Activated T-cell treated with anti-CD3 and anti-CD28 coated beads, Interleukin-2, amount 50 U/mL, for 72 hours (primary cell): ENCODE measurements at regions not wholly inside any gene's neighbourhood (a gene's known extent, or its start where the extent isn't known, plus 50 kb on each side); places are given as distances from the start of the nearest gene placed in this dataset.

ENCODE experiments used
- ATAC-seq, 2 donors: fragments of 150-1000 bp; cut with Tn5 transposase; replicated peaks in 1 of 2; 2 replicates each; pipeline ENCODE4 v1.10.0; 2021; ENCODE audit warnings: moderate library complexity in 2 of 2, mild to moderate bottlenecking in 1 of 2
- DNase-seq, 2 donors: peaks; one replicate each; pipeline ENCODE4 v3.0.0; 2021 to 2022; ENCODE audit warnings: mixed read lengths in 1 of 2
- H3K27ac Mint-ChIP-seq: one replicate; pipeline ENCODE4 v1.8.0; 2022; ENCODE audit warnings: mild to moderate bottlenecking, moderate library complexity, mixed read lengths
- H3K27me3 Mint-ChIP-seq: one replicate; pipeline ENCODE4 v1.8.0; 2022; ENCODE audit warnings: low read depth, mixed read lengths
- H3K36me3 Mint-ChIP-seq, 2 donors: one replicate each; pipeline ENCODE4 v1.8.0; 2022; ENCODE audit warnings: mixed read lengths in 2 of 2, mild to moderate bottlenecking in 1 of 2; ENCODE audit not compliant: insufficient read depth in 2 of 2
- H3K4me1 Mint-ChIP-seq: one replicate; pipeline ENCODE4 v1.8.0; 2022; ENCODE audit warnings: low read depth, mixed read lengths
- H3K4me3 Mint-ChIP-seq, 2 donors: one replicate each; pipeline ENCODE4 v1.8.0; 2022; ENCODE audit warnings: mild to moderate bottlenecking in 2 of 2, mixed read lengths in 2 of 2, moderate library complexity in 2 of 2
- H3K9me3 Mint-ChIP-seq, 2 donors: one replicate each; pipeline ENCODE4 v1.8.0; 2022; ENCODE audit warnings: mixed read lengths in 2 of 2

GRCh38 chr6:8195714-8196102 lies 93.4 kb upstream of the EEF1E1 start:
- H3K9me3 Mint-ChIP-seq: no peaks in the 10 kb centered on the region
- H3K27ac Mint-ChIP-seq: no peak overlapping the region
- H3K36me3 Mint-ChIP-seq: no peaks in the 10 kb centered on the region
- no peaks in the 10 kb centered on the region for H3K4me1 Mint-ChIP-seq
- H3K27me3 Mint-ChIP-seq: peaks cover 27% of the 10 kb centered on the region
- H3K4me3 Mint-ChIP-seq: no peak overlapping the region
- DNase-seq (no peak), ATAC-seq (no peak)

GRCh38 chr6:8195040-8195713 lies 92.8 kb upstream of the EEF1E1 start:
- Mint-ChIP-seq H3K36me3 (no peaks in the 10 kb centered on the region), H3K4me1 (no peaks in the 10 kb centered on the region), H3K9me3 (no peaks in the 10 kb centered on the region), H3K27me3 (peaks cover 27% of the 10 kb centered on the region), H3K4me3 (no peak overlapping the region), H3K27ac (no peak overlapping the region)
- ATAC-seq (no peak), DNase-seq (no peak)

GRCh38 chr6:8194490-8194889 lies 92.1 kb upstream of the EEF1E1 start:
- Mint-ChIP-seq H3K4me3 (no peak overlapping the region), H3K4me1 (no peaks in the 10 kb centered on the region), H3K36me3 (no peaks in the 10 kb centered on the region), H3K27me3 (peaks cover 27% of the 10 kb centered on the region), H3K27ac (no peak overlapping the region), H3K9me3 (no peaks in the 10 kb centered on the region)
- DNase-seq (no peak), ATAC-seq (no peak)

- peaks cover 24% of the 10 kb centered on the region for H3K27me3 Mint-ChIP-seq
- H3K36me3 Mint-ChIP-seq: no peaks in the 10 kb centered on the region
- no peak overlapping the region for H3K4me3 Mint-ChIP-seq
- H3K9me3 Mint-ChIP-seq: no peaks in the 10 kb centered on the region
- H3K27ac Mint-ChIP-seq: no peak overlapping the region
- no peaks in the 10 kb centered on the region for H3K4me1 Mint-ChIP-seq
- ATAC-seq: no peak
- no peak for DNase-seq
These were observed 91.2 kb upstream of the EEF1E1 start for GRCh38 chr6:8193541-8193940.

GRCh38 chr6:8192597-8192996 lies 90.2 kb upstream of the EEF1E1 start:
- Mint-ChIP-seq H3K27ac (peak overlapping the region; percentile 52), H3K9me3 (no peaks in the 10 kb centered on the region), H3K27me3 (peaks cover 21% of the 10 kb centered on the region), H3K36me3 (no peaks in the 10 kb centered on the region), H3K4me1 (no peaks in the 10 kb centered on the region), H3K4me3 (no peak overlapping the region)
- DNase-seq: no peak
- ATAC-seq: no peak

- no peaks in the 10 kb centered on the region for H3K36me3 Mint-ChIP-seq
- DNase-seq (no peak), ATAC-seq (no peak)
- peaks cover 21% of the 10 kb centered on the region for H3K27me3 Mint-ChIP-seq
- no peaks in the 10 kb centered on the region for H3K9me3 Mint-ChIP-seq
- no peak overlapping the region for H3K27ac Mint-ChIP-seq
- no peak overlapping the region for H3K4me3 Mint-ChIP-seq
- H3K4me1 Mint-ChIP-seq: no peaks in the 10 kb centered on the region
These were observed 89.7 kb upstream of the EEF1E1 start for GRCh38 chr6:8192067-8192466.

- DNase-seq (no peak), ATAC-seq (no peak)
- Mint-ChIP-seq H3K27ac (no peak overlapping the region), H3K36me3 (no peaks in the 10 kb centered on the region), H3K4me3 (no peak overlapping the region), H3K9me3 (no peaks in the 10 kb centered on the region), H3K27me3 (peaks cover 21% of the 10 kb centered on the region), H3K4me1 (no peaks in the 10 kb centered on the region)
These were observed 89.3 kb upstream of the EEF1E1 start for GRCh38 chr6:8191629-8192028.

GRCh38 chr6:8187209-8187608 lies 84.9 kb upstream of the EEF1E1 start:
- ATAC-seq: no peak
- Mint-ChIP-seq H3K4me3 (no peak overlapping the region), H3K27me3 (peaks cover 12% of the 10 kb centered on the region), H3K9me3 (no peaks in the 10 kb centered on the region), H3K4me1 (no peaks in the 10 kb centered on the region), H3K36me3 (no peaks in the 10 kb centered on the region), H3K27ac (no peak overlapping the region)
- no peak for DNase-seq

- ATAC-seq (no peak), DNase-seq (no peak)
- peaks cover 16% of the 10 kb centered on the region for H3K27me3 Mint-ChIP-seq
- H3K4me1 Mint-ChIP-seq: no peaks in the 10 kb centered on the region
- H3K36me3 Mint-ChIP-seq: no peaks in the 10 kb centered on the region
- H3K27ac Mint-ChIP-seq: no peak overlapping the region
- no peaks in the 10 kb centered on the region for H3K9me3 Mint-ChIP-seq
- H3K4me3 Mint-ChIP-seq: no peak overlapping the region
These were observed 80.7 kb upstream of the EEF1E1 start for GRCh38 chr6:8182902-8183665.

GRCh38 chr6:8181951-8182845 lies 79.8 kb upstream of the EEF1E1 start:
- peaks cover 20% of the 10 kb centered on the region for H3K27me3 Mint-ChIP-seq
- no peak overlapping the region for H3K27ac Mint-ChIP-seq
- H3K4me1 Mint-ChIP-seq: no peaks in the 10 kb centered on the region
- ATAC-seq (no peak), DNase-seq (no peak)
- no peaks in the 10 kb centered on the region for H3K9me3 Mint-ChIP-seq
- H3K36me3 Mint-ChIP-seq: no peaks in the 10 kb centered on the region
- no peak overlapping the region for H3K4me3 Mint-ChIP-seq

GRCh38 chr6:8181160-8181881 lies 79.0 kb upstream of the EEF1E1 start:
- Mint-ChIP-seq H3K27ac (no peak overlapping the region), H3K27me3 (peaks cover 25% of the 10 kb centered on the region), H3K4me3 (no peak overlapping the region), H3K4me1 (no peaks in the 10 kb centered on the region), H3K9me3 (no peaks in the 10 kb centered on the region), H3K36me3 (no peaks in the 10 kb centered on the region)
- ATAC-seq: no peak
- DNase-seq: no peak

GRCh38 chr6:8180327-8181159 lies 78.2 kb upstream of the EEF1E1 start:
- no peak overlapping the region for H3K27ac Mint-ChIP-seq
- no peaks in the 10 kb centered on the region for H3K9me3 Mint-ChIP-seq
- no peak overlapping the region for H3K4me3 Mint-ChIP-seq
- peaks cover 26% of the 10 kb centered on the region for H3K27me3 Mint-ChIP-seq
- H3K36me3 Mint-ChIP-seq: no peaks in the 10 kb centered on the region
- H3K4me1 Mint-ChIP-seq: no peaks in the 10 kb centered on the region
- DNase-seq: no peak
- ATAC-seq: no peak
